Epithelial cell of prostate (primary cell): ENCODE measurements at regions not wholly inside any gene's neighbourhood (a gene's known extent, or its start where the extent isn't known, plus 50 kb on each side); places are given as distances from the start of the nearest gene placed in this dataset.

Experiments used
- DNase-seq: peaks from one replicate; pipeline ENCODE4 v3.0.0-alpha.2; 2011; ENCODE audit warnings: low read depth, low spot score
- H3K27ac ChIP-seq: fragments of 450-650 bp; 2 replicates; pipeline ENCODE4 v1.5.1; 2017; ENCODE audit warnings: mild to moderate bottlenecking

- no peak overlapping the region for H3K27ac ChIP-seq
- DNase-seq, result no peak
These were observed 1176.4 kb downstream of the BRD1 start for GRCh38 chr22:48651036-48651890.

- no peak for DNase-seq
- no peak overlapping the region for H3K27ac ChIP-seq
These were observed 1177.2 kb downstream of the BRD1 start for GRCh38 chr22:48650323-48651035.

- no peak for DNase-seq
- H3K27ac ChIP-seq, result no peak overlapping the region
These were observed 1178.2 kb downstream of the BRD1 start for GRCh38 chr22:48649466-48649865.

- no peak overlapping the region for H3K27ac ChIP-seq
- no peak for DNase-seq
These were observed 1178.6 kb downstream of the BRD1 start for GRCh38 chr22:48649031-48649430.

GRCh38 chr22:48647606-48648515, 1179.8 kb downstream of the BRD1 start:
- H3K27ac ChIP-seq, result no peak overlapping the region
- no peak for DNase-seq

GRCh38 chr22:48647051-48647450, 1180.6 kb downstream of the BRD1 start:
- no peak for DNase-seq
- H3K27ac ChIP-seq, result no peak overlapping the region

GRCh38 chr22:48646216-48646925, 1181.3 kb downstream of the BRD1 start:
- no peak for DNase-seq
- H3K27ac ChIP-seq, result no peak overlapping the region

- DNase-seq, result no peak
- H3K27ac ChIP-seq, result no peak overlapping the region
These were observed 1181.9 kb downstream of the BRD1 start for GRCh38 chr22:48645766-48646165.

- H3K27ac ChIP-seq, result no peak overlapping the region
- no peak for DNase-seq
These were observed 1182.7 kb downstream of the BRD1 start for GRCh38 chr22:48644997-48645396.

GRCh38 chr22:48644108-48644507, 1183.6 kb downstream of the BRD1 start:
- no peak overlapping the region for H3K27ac ChIP-seq
- no peak for DNase-seq

- DNase-seq, result no peak
- H3K27ac ChIP-seq, result no peak overlapping the region
These were observed 1184.5 kb downstream of the BRD1 start for GRCh38 chr22:48643066-48643731.

- DNase-seq, result no peak
- no peak overlapping the region for H3K27ac ChIP-seq
These were observed 1185.1 kb downstream of the BRD1 start for GRCh38 chr22:48642550-48642949.

GRCh38 chr22:48641906-48642475, 1185.7 kb downstream of the BRD1 start:
- no peak for DNase-seq
- H3K27ac ChIP-seq, result no peak overlapping the region

- DNase-seq, result no peak
These were observed 1186.5 kb downstream of the BRD1 start for GRCh38 chr22:48640890-48641841.

GRCh38 chr22:48639896-48640748, 1187.6 kb downstream of the BRD1 start:
- H3K27ac ChIP-seq, result no peak overlapping the region
- no peak for DNase-seq

More at GRCh38 chr22:48640890-48641841, 1186.5 kb downstream of the BRD1 start:
- H3K27ac ChIP-seq, result no peak overlapping the region

GRCh38 chr22:48639021-48639795, 1188.5 kb downstream of the BRD1 start:
- H3K27ac ChIP-seq, result no peak overlapping the region
- no peak for DNase-seq
